ENCODE measurements at regions not wholly inside any gene's neighbourhood (a gene's known extent, or its start where the extent isn't known, plus 50 kb on each side); places are given as distances from the start of the nearest gene placed in this dataset.

DNA sequence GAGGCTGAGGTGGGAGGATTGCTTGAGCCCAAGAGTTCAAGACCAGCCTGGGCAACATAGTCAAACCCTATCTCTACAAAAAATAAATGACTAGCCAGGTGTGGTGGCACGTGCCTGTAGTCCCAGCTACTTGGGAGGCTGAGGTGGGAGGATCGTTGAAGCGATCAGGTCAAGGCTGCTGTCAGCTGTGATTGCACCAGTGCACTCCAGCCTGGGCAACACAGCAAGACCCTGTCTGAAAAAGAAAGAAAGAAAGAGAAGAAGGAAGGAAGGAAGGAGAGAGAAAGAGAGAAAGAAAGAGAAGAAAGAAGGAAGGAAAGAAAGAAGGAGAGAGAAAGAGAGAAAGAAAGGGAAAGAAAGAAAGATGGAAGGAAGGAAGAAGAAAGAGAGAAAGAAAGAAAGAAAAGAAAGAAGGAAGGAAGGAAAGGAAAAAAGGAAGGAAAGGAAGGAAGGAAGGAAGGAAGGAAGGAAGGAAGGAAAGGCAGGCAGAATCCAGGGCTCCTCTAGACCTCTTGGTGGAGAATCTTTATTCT is 71.5 kb upstream of the FBRSL1 start:
- no peak for DNase-seq

More for the DNA sequence above, 71.5 kb upstream of the FBRSL1 start:
- CTCF ChIA-PET, result interaction anchor here (2.0 kb wide), 1 partner anchor 196 kb away, joined by 5 read pairs; no protein-coding TSS in a partner anchor
- no peak overlapping the region for H2BK120ac ChIP-seq (ENCODE audit: low read depth, low read length)
- H3K9me3 ChIP-seq (ENCODE audit: control insufficient read depth, insufficient read depth, low read length), result peaks cover 4% of the 10 kb centered on the region; the same call in 1 of the 2 replicates
- H3K4ac ChIP-seq (ENCODE audit: low read depth, low read length), result no peak overlapping the region
- dilution Hi-C loops (cut with HindIII; ENCODE audit: low sequenced_read_pairs, unreplicated experiment), result no loop called here
- no peaks in the 10 kb centered on the region for H3K36me3 ChIP-seq (ENCODE audit: control insufficient read depth, insufficient read depth, low read length)
- H3K56ac ChIP-seq (ENCODE audit: extremely low read depth, insufficient read depth, low read length), result no peak overlapping the region
- no peak overlapping the region for H2AFZ ChIP-seq (replicated peaks; ENCODE audit: low read length, poor library complexity)
- no peak overlapping the region for H2BK15ac ChIP-seq (ENCODE audit: low read depth, low read length)
- no peak overlapping the region for H3K9ac ChIP-seq (ENCODE audit: low read depth, low read length)
- no TSS peak for BruUV-seq (replicated peaks)
- no peak overlapping the region for H2AK5ac ChIP-seq (ENCODE audit: low read depth, low read length)
- POLR2A ChIA-PET (ENCODE audit: unreplicated experiment), result no interaction called here
- TF ChIP-seq RAD21 (IDR thresholded peaks at IDR 0.05; ENCODE audit: low read length), result no peak
- TF ChIP-seq NFE2L2 (IDR thresholded peaks at IDR 0.05; ENCODE audit: low read depth, low read length), result no peak
- no peak for TF ChIP-seq CTCF (conservative IDR thresholded peaks at IDR 0.05; ENCODE audit: low read depth, low read length)
- H4K8ac ChIP-seq (ENCODE audit: low read depth in 2 of 2, low read length in 2 of 2), result no peak overlapping the region
- H4K91ac ChIP-seq (ENCODE audit: insufficient read depth, low read depth, low read length), result no peak overlapping the region
- no peak overlapping the region for H2BK5ac ChIP-seq (ENCODE audit: low read depth, low read length, poor library complexity, severe bottlenecking)
- H3K4me2 ChIP-seq (ENCODE audit: low read depth, low read length), result no peak overlapping the region
- no peak overlapping the region for H3K14ac ChIP-seq (replicated peaks; ENCODE audit: low read depth, low read length)
- H2AK9ac ChIP-seq (replicated peaks; ENCODE audit: low read depth, low read length, poor library complexity), result no peak overlapping the region
- no peak overlapping the region for H2BK20ac ChIP-seq (ENCODE audit: low read depth, low read length)
- no peak overlapping the region for H3K18ac ChIP-seq (ENCODE audit: low read depth, low read length)
- peaks cover 30% of the 10 kb centered on the region for H3K27me3 ChIP-seq (ENCODE audit: control insufficient read depth, insufficient read depth, low read length)
- peaks cover 3% of the 10 kb centered on the region; the same call in 1 of the 2 replicates for H3K4me1 ChIP-seq (ENCODE audit: control insufficient read depth, insufficient read depth, low read length)
- in situ Hi-C loops (cut with MboI; ENCODE audit: low sequenced_read_pairs), result loop anchor here (5.0 kb wide), 2 partner anchors 199 to 266 kb away; partner anchors contain the start of gene P2RX2
- H3K4me3 ChIP-seq (ENCODE audit: insufficient read depth, low read depth, low read length), result no peak overlapping the region
- intact Hi-C loops (cut with micrococcal nuclease), result no loop called here
- 90% methylated on average over 3 of the region's 3 CpGs; no CpG with 5 or more reads in 1 of the 2 experiments for WGBS, 2 experiments (ENCODE audit: extremely low coverage in 2 of 2, insufficient read length in 1 of 2)
- ATAC-seq (ENCODE audit: low read depth), result no peak
- no peak overlapping the region for H3K23ac ChIP-seq (ENCODE audit: low read depth, low read length)
- no peak overlapping the region for H3K27ac ChIP-seq (ENCODE audit: insufficient read depth, low read length)
- no peaks in the 10 kb centered on the region for H3K79me1 ChIP-seq (ENCODE audit: low read depth in 1 of 2, low read length in 2 of 2)
- no peaks in the 10 kb centered on the region for H4K20me1 ChIP-seq (ENCODE audit: insufficient read depth, low read length)
- no peaks in the 10 kb centered on the region for H3K9me1 ChIP-seq (ENCODE audit: insufficient read depth, low read length)
- H4K5ac ChIP-seq (ENCODE audit: low read depth, low read length), result no peak overlapping the region

Measured in IMR-90 (cell line).